GM03348 (cell line): ENCODE measurements at regions not wholly inside any gene's neighbourhood (a gene's known extent, or its start where the extent isn't known, plus 50 kb on each side); places are given as distances from the start of the nearest gene placed in this dataset.

Experiments
- DNase-seq: peaks from one replicate; pipeline ENCODE4 v3.0.0; 2012; ENCODE audit warnings: low spot score

GRCh38 chr3:25292036-25292435, 136.0 kb upstream of the RARB start:
- no peak for DNase-seq

DNA sequence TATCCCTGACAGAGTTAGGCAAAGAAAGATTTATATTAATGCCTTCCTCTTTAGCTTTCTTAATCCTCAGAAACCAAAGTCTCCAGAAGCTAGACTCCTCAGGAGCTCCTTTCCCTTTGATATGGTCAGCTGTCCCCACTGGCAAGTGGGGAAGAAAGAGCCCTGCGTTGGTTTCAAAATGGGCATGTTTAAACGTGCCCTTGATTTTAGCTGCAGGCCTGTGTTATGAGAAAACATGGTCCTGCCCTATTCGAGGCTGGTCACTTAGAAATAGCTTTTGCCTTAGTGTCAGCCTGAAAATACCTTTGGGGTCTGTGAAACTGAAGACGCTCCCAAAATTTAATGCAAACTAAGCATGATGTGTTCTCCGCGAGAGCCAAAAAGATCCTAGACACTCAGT, 135.5 kb upstream of the RARB start:
- DNase-seq, result no peak

- no peak for DNase-seq
Observed at GRCh38 chr3:25293736-25294135, 134.3 kb upstream of the RARB start.

GRCh38 chr3:25294169-25294805, 133.8 kb upstream of the RARB start:
- no peak for DNase-seq

DNA sequence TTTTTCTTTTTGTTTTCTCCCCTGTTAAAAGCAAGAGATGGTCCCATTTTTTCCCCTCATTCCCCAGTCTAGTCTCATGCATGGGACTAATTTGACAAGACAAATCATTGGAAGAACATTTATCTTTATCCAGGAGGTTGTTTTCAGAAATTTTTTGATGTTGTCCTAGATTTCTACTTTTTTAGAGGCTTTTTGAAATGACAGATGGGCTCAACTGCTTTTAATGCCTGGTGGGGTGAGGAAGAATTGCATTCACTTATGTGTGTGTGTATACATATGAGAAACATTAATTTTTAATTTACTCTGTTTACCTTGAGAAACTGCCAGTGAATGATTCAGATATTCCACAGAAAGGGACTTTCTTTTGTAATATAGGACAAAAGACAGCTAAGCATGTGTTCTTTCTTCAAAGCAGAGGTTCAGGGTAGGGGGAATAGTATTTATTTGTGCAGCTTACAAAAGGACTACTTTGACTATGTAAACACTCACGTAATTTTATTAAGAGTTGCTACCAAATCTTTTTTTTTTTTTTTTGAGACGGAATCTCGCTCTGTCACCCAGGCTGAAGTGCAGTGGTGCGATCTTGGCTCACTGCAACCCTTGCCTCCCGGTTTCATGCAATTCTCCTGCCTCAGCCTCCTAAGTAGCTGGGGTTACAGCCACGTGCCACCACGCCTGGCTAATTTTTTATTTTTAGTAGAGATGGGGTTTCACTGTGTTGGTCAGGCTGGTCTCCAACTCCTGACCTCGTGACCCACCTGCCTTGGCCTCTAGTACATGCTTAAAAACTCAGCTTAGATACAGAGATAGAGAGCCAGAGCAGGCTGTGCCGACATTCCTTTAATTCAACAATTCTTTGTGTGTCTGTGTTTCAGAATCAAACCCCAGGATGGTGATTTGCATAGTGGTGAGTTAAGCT, 130.1 kb upstream of the RARB start:
- no peak for DNase-seq

DNA sequence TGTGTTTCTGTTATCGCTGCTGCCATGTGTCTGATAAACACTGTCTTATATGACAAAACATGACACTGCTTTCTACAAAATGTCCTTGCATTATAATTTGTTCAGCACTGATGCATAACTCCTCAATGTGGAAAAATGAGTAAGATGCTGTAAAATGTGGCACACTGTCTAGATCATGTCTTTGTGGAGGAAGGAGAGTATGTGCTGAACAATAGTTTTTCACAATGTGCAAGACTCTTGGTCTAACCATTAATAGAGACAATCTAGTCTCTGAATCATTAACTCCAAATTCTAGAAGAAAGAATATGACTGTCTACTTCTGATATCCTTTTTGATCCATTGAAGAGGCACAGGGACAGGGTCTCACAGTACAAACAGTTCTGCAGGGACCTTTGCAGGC, 127.9 kb upstream of the RARB start:
- DNase-seq, result no peak

DNA sequence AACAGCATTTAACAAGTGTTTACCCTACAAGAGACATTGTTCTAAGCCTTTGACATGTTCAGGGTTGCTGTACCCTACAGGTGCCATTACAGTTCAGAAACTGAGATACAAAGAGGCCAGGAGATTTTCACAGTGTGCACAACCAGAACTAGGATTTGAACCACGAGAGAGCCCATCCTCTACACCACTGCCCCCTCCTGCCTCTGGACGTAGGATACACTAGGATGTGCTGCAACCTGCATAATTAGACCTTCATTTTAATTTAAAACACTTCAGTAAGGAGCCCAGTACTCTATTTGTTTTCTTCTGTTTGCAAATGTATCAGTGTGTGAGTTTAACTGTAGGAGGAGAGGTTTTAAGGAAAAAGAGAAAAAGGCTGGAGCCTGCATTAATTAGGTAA, 123.1 kb upstream of the RARB start:
- DNase-seq, result no peak

GRCh38 chr3:25306066-25306465, 122.0 kb upstream of the RARB start:
- no peak for DNase-seq

DNA sequence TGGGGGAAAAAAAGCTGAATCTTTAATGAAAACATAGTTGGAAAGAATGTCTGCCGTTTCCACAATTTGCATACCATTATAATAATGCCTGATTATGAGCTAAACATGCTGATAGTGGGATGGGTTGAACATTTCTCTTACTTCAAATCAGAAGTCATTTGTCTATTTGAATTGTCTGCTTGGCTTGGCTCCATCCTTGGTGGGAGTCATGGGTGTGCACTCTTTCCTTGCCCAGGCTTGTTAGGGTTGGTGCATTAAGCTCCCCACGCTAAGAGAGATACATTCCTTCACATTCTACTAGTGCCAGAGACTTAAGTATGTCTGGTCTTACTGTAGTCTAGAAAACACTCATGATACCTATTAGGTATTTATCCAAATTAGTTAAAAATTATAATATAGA, 121.4 kb upstream of the RARB start:
- DNase-seq, result no peak

- DNase-seq, result no peak
Observed at GRCh38 chr3:25313286-25313685, 114.8 kb upstream of the RARB start.

- no peak for DNase-seq
Observed at GRCh38 chr3:25324954-25325655, 103.0 kb upstream of the RARB start.

GRCh38 chr3:25335356-25335755, 92.7 kb upstream of the RARB start:
- no peak for DNase-seq

DNA sequence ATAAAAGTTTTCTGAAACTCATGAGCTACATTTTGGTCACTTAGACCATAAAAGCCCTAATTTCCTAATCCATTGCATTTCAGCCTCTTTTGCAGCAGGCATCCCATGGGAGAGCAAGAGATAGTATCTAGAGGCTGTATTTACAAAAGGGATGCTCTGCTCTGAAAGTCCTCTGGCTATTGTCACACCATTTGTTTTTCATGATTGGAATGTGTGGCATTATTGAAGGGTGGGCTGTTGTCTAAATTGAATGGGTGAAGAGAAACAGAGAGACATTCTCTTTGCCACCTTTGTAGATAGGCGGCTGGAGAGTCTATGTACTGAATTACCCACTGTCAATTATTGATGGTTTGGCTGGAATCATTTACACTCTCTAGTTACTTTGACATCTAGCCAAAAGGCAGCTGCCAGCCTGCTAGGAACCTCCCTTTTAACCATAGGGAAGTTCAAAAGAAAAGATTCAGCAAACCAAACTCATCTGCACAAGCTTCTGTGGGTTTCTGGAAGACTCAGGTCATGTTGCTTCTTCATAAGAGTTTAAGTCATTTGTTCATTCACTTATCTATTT, 89.8 kb upstream of the RARB start:
- no peak for DNase-seq

DNA sequence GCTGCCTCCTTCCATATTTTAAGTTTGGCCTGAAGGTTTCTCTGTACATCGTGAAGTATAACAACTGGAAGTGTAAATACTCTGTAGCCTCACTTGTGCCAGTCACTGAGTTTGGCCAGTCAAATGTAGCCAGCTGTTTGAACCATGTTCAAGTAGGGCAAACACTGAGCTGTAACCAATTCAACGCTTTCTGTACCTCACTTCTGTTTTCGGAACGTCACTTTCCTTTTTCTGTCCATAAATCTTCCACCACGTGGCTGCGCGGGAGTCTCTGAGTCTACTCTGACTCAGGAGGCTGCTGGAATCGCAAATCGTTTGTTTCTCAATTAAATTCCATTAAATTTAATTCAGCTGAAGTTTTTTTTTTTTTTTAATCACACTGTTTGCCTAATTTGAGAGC, 88.8 kb upstream of the RARB start:
- no peak for DNase-seq

DNA sequence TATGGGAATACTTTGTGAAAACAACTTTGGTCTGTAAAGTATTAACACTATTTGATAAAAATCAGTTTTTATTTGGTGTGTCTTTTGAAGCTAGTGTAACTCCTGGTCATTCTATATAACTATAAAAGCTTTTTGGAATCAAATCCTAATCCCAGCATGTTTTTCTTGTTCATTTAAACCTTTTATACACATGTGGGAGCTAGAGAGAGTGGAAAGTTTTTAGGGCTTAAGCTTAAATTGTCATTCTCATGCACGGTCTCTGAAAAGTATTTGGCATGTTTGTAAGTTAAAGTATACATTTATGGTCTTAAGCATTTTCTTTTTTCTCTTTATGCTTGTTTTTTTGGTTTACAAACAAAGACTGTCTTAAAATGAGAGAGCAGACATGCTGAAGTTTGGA, 83.4 kb upstream of the RARB start:
- no peak for DNase-seq

GRCh38 chr3:25349095-25349494, 79.0 kb upstream of the RARB start:
- no peak for DNase-seq

GRCh38 chr3:25349828-25350724, 78.0 kb upstream of the RARB start:
- DNase-seq, result no peak

DNA sequence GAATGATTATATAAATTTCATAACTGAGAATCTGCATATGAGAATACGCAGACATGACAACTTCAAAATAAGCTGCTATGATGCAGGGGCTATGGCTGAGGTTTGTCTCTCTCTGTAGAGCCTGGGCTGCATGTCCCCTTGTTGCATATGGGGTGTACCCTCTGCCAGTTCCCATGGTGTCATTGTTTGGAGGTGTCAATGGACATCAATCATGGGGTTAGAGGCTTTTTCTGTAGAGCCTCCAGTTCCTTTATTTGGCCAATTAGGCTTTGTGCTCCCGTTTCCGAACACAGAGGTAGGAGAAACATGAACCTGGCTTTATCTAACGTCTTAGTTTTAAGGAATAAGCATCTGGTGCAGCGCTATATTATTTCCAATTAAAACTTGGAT, 77.3 kb upstream of the RARB start:
- DNase-seq, result no peak

- no peak for DNase-seq
Observed at GRCh38 chr3:25354071-25354470, 74.0 kb upstream of the RARB start.

DNA sequence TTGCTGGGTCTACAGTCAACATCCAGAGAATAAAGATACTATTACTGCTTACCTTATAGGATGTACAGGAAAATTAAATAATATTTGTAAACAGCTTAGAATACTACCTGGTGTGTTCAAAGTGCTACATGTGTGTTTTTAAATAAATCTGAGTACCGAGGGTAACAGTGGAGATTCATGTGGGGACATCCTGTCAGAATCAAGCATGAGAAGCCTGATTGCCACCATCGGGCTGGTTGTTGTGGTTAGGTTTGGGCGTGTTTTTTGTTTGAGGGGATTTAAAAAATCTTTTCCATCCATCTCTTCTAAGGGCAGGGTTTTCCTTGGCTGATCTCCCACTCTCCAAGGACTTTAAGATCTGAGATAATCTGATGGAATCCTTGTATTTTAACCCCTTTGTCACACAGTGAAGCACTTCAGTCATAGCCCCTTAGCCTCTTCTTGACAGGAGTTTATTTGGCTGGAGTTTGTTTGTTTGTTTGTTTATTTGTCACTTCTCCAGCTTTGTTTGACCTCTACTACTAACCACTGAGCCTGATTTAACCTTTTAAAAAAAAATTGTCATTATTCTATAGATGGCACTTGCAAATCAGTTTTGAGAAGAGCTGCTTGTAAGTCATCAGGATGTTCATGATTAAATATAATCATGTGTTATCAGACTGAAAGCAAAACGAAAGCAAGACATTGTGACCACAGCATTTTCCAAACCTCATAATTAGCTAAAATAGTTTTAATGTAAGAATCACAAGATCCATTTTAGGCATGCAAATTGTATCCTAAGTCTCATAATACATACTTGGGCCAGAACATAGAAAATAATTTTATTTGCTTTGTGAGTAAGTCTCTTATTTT, 72.8 kb upstream of the RARB start:
- no peak for DNase-seq

DNA sequence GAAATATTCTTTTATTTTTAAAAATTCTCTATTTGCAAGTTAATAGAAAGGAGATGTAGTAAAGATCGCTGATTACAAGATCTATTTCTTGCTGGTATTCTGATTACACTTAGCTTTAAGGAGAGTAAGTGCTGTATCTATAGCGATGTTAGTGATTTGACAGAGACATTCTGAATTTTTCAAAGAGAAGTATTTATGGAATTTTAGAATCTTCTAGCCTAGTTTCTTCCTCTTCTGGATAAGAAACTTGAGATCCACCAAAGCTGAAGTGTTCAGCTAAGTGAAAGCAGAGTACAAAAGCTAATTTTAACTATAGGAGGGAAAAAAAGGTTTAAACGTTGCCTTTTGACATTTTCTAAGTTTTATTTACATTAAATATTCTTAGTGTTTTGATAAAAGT, 72.1 kb upstream of the RARB start:
- no peak for DNase-seq
